ENCODE measurements at regions not wholly inside any gene's neighbourhood (a gene's known extent, or its start where the extent isn't known, plus 50 kb on each side); places are given as distances from the start of the nearest gene placed in this dataset.

DNA sequence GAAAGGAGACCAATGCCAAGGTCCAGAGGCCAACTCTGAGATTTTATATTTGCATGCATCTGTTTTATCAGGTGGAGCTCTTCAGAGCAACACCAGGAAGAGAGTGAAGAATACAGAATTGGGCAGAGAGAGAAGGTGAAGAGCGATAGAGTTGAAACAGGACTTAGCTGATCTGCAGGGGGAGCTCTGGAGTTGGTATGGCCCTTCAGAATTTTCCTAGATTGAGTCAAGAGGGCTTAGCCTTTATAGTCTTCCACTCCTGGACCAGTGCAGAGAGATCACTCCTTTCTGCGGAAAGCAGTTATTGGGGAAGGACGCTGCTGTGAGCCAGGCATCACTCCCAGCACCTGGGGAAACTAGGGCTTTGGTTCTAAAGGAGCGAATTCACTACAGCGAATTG, 105.0 kb upstream of the DGKB start:
- TF ChIP-seq, protein P1, sequence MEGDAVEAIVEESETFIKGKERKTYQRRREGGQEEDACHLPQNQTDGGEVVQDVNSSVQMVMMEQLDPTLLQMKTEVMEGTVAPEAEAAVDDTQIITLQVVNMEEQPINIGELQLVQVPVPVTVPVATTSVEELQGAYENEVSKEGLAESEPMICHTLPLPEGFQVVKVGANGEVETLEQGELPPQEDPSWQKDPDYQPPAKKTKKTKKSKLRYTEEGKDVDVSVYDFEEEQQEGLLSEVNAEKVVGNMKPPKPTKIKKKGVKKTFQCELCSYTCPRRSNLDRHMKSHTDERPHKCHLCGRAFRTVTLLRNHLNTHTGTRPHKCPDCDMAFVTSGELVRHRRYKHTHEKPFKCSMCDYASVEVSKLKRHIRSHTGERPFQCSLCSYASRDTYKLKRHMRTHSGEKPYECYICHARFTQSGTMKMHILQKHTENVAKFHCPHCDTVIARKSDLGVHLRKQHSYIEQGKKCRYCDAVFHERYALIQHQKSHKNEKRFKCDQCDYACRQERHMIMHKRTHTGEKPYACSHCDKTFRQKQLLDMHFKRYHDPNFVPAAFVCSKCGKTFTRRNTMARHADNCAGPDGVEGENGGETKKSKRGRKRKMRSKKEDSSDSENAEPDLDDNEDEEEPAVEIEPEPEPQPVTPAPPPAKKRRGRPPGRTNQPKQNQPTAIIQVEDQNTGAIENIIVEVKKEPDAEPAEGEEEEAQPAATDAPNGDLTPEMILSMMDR (IDR thresholded peaks at IDR 0.05) = peak; percentile 55
- no peak for TF ChIP-seq POLR2AphosphoS5 (IDR thresholded peaks at IDR 0.05; ENCODE audit: low read depth, low read length)
